ENCODE measurements at regions not wholly inside any gene's neighbourhood (a gene's known extent, or its start where the extent isn't known, plus 50 kb on each side); places are given as distances from the start of the nearest gene placed in this dataset.
A peak's percentile ranks its signal among the peaks of the same experiment; 100 is the strongest.
"Not testable (repeated sequence)": the region's sequence is repeated elsewhere in the genome, so short reads cannot be mapped to it uniquely, and the experiment has no call there.

DNA sequence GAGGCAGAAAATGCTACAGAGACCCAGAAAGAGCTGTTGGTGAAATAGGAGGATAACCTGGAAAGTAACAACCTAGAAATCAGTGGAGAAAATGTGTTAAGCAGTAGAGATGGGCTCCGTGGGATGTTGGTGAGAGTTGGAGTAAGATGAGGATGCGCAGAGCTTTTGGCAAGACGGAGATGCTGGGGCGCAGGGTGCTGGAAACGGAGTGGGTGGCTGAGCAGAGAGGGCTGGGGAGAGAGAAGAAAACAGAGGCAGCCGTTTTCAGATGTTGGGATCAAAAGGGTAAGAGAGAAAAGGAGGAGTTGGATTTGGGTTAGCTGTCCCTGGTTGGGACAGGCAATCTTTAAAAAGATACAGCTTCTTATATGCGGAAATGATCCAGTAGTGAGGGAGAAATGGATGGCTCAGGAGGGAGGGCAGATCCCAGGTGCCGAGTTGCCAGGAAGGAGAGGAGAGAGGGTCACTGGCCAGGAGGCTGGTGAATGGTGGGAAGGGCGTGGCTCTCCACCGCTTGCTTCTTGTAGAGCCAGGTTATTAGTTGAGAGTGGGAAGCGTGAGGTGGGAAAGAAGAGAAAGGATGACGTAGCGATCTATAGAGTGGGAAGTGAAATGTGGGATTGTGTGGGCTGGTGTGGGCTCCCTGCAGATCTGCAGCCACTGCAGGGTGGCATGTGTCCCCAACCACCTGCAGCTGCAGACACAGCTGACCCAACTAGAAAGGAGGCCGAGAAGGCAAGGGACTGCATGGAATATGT is 182.2 kb upstream of the SVIL start:
- in situ Hi-C loops (cut with HindIII; ENCODE audit: low pct_unique_long_range_greater_than_20kb, low sequenced_read_pairs), result no loop called here
- no peak for DNase-seq (ENCODE audit: low read depth in 1 of 2, low spot score in 1 of 2)
- no peak for TF ChIP-seq JUND (IDR thresholded peaks at IDR 0.05; ENCODE audit: low read depth)

DNA sequence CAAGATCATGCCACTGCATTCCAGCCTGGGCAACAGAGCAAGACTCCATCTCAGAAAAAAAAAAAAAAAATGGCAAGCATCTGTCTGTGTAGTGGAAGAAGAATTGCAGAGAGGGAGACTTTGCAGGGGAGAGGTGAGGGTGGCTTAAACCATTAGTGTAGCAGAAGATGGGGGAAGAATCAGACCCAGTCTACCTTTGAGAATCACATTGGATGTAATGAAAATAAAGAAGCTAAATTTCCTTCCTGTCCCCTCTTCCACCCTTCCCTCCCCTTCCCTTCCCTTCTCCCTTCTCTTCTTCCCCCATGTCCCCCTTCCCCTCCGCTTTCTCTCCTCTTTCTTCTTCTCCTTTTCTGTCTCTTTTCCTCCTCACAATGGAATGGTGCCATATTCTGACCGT is 180.8 kb upstream of the SVIL start:
- no peak for DNase-seq (ENCODE audit: low read depth in 1 of 2, low spot score in 1 of 2)
- in situ Hi-C loops (cut with HindIII; ENCODE audit: low pct_unique_long_range_greater_than_20kb, low sequenced_read_pairs), result no loop called here
- TF ChIP-seq JUND (IDR thresholded peaks at IDR 0.05; ENCODE audit: low read depth), result no peak

DNA sequence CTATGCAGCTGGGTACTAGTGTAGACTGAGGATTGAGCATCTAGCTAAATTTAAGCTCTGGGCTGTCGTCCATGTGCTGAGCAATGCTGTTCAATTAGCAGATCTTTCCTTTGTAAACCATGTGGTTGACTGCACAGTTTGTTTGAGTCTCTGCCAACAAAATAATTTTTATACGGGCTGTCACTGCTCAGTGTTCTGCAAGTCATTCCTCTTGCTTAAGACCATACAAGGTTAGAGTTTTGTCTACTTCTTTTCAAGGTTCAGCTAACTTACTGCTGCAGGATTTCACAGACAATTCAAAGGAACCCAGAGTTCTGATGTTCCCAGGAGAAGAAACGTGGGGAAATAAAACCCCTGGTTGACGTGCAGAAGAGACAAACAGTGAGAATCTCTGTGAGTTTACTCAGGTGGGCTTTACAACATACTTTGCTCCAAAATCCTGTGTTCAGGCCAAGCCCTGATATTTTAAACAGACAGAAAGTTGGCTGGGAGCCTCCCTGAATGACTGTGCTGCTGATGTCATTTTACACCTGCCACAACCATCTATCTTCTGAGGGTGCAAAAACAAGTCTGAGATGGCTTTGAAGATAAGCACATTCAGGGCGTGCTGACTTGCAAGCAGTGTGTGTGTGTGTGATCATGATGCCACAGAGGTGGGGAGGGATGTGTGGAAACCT is 177.1 kb upstream of the SVIL start:
- peak in 1 of 2 experiments; percentile 72 for DNase-seq (ENCODE audit: low read depth in 1 of 2, low spot score in 1 of 2)
- no peak for TF ChIP-seq JUND (IDR thresholded peaks at IDR 0.05; ENCODE audit: low read depth)
- in situ Hi-C loops (cut with HindIII; ENCODE audit: low pct_unique_long_range_greater_than_20kb, low sequenced_read_pairs), result no loop called here

DNA sequence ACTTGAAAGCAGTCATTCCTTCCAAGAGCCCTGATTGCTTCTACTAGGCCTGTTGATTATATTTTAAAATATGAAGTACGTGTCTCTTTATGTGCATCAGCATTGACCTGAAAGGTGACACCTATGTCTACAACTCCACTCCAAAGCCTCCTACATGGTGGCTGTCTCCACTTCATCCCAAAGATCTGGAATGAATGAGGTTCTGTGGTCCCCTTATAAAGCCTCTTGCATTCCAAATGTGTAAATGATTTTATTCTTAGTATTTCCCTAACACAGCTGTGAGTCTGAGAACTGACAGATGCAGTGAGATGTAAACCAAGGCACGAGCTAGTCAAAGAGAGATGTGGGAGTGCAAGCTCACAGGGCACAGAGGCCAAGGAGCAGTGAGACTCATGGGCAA is 176.0 kb upstream of the SVIL start:
- DNase-seq (ENCODE audit: low read depth in 1 of 2, low spot score in 1 of 2), result no peak
- in situ Hi-C loops (cut with HindIII; ENCODE audit: low pct_unique_long_range_greater_than_20kb, low sequenced_read_pairs), result no loop called here
- TF ChIP-seq JUND (IDR thresholded peaks at IDR 0.05; ENCODE audit: low read depth), result no peak

DNA sequence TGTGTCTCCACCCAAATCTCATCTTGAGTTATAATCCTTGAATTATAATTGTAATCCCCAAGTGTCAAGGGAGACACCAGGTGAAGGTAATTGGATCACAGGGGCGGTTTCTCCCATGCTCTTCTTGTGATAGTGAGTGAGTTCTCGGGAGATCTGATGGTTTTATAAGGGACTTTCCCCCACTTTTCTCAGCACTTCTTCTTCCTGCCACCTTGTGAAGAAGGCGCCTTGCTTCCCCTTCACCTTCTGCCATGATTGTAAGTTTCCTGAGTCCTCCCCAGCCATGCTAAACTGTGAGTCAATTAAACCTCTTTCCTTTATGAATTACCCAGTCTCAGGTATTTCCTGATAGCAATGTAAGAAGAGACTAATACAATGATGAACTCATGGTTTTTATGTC is 175.5 kb upstream of the SVIL start:
- in situ Hi-C loops (cut with HindIII; ENCODE audit: low pct_unique_long_range_greater_than_20kb, low sequenced_read_pairs), result not testable (repeated sequence)

DNA sequence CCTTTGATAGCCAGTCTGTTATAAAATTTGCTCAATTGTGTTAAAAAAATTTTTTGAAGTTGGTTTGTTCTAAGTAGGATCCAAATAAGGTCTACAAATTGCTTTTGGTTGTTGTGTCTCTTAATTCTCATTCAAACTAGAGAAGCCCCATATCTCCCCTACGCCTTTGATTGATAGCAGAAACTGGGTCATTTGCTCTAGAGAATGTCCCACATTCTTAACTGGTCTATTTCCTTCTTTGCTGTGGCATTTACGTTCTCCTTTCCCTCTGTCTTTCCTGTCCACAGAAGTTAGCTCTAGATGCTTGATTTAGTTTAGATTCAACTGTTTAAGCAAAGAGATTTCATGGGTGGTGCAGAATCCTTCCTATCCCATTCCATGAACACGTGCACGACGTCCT is 174.6 kb upstream of the SVIL start:
- in situ Hi-C loops (cut with HindIII; ENCODE audit: low pct_unique_long_range_greater_than_20kb, low sequenced_read_pairs), result no loop called here
- DNase-seq (ENCODE audit: low read depth in 1 of 2, low spot score in 1 of 2), result no peak
- no peak for TF ChIP-seq JUND (IDR thresholded peaks at IDR 0.05; ENCODE audit: low read depth)

More for the DNA sequence above, 175.5 kb upstream of the SVIL start:
- DNase-seq (ENCODE audit: low read depth in 1 of 2, low spot score in 1 of 2), result not testable (repeated sequence)

DNA sequence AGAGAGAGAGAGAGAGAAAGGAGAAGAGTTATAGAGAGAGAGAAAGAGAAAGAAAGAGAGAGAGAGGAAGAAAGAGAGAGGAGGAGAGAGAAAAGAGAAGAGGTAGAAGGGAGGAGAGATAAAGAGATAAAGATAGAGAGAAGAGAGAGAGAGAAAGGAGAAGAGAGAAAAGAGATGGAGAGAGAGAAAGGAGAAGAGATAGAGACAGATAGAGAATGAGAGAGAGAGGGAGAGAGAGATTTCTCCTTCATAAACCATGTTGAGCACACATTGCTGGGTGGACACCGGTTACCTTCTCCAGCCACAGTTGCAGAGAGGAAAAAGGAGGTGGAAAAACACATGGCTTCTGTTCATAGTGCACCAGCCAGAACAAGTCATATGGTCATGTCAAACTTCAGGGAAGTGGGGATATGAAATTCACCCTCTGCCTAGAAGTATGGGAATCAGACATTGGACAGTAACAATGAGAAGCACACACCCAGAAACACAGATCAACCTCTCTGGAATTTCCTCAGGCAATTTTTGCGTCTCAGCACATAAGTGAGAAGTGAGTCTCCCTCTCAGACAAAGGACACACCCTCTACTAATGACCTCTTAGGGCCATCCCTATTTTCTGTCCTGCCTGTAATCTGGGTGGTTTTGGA is 172.5 kb upstream of the SVIL start:
- peak in 1 of 2 experiments; percentile 16 for DNase-seq (ENCODE audit: low read depth in 1 of 2, low spot score in 1 of 2)
- no peak for TF ChIP-seq JUND (IDR thresholded peaks at IDR 0.05; ENCODE audit: low read depth)
- in situ Hi-C loops (cut with HindIII; ENCODE audit: low pct_unique_long_range_greater_than_20kb, low sequenced_read_pairs), result no loop called here

DNA sequence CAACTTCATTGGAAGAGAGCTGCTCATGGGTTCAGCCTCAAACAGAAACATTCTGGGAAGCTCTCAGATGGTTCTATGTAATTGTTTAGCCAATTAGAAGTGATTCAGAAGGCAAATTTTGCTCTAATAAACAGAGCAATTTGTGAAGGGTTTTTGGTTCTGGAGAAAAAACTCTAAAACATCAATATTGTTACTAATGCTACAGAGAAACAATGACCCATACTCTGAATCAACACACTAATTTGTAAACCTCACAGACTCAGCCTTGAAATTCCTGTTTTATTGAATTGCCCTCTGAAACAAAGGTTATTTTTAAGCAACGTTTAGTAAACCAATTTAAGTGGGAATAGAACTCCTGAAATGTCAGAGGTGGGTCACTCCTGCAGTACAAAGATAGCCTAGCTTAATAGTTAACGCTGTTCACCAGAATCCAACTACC is 171.6 kb upstream of the SVIL start:
- in situ Hi-C loops (cut with HindIII; ENCODE audit: low pct_unique_long_range_greater_than_20kb, low sequenced_read_pairs), result no loop called here

DNA sequence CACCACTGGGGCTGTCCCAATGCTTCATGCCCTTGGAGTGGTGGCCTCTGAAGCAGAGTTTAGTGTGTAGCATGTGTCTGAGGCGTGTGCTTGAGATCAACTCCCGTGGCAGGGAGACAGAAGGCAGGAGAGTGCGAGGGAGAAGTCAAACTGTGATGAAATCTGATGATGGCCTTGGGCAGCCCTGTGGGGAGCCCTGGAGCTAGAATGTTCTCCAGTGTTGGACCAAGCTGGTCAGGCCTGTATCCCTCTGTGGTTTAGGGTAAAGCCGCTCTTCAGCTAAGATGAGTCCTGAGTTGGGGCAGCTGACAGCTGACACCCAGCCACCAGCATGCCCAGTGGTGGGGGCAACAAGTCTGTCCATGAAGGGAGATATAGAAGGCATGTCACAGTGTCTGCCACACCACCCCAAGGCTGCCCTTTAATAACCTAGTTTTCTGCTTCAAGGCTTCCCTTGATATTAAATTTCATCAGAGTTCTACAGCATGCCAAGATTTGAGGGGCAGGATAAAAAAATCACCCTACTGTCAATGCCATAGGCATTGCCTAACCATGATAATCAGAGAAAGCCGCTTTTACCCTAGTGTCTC is 170.5 kb upstream of the SVIL start:
- DNase-seq (ENCODE audit: low read depth in 1 of 2, low spot score in 1 of 2), result no peak
- no peak for TF ChIP-seq JUND (IDR thresholded peaks at IDR 0.05; ENCODE audit: low read depth)
- in situ Hi-C loops (cut with HindIII; ENCODE audit: low pct_unique_long_range_greater_than_20kb, low sequenced_read_pairs), result no loop called here

More for the DNA sequence above, 171.6 kb upstream of the SVIL start:
- TF ChIP-seq JUND (IDR thresholded peaks at IDR 0.05; ENCODE audit: low read depth), result no peak
- no peak for DNase-seq (ENCODE audit: low read depth in 1 of 2, low spot score in 1 of 2)

DNA sequence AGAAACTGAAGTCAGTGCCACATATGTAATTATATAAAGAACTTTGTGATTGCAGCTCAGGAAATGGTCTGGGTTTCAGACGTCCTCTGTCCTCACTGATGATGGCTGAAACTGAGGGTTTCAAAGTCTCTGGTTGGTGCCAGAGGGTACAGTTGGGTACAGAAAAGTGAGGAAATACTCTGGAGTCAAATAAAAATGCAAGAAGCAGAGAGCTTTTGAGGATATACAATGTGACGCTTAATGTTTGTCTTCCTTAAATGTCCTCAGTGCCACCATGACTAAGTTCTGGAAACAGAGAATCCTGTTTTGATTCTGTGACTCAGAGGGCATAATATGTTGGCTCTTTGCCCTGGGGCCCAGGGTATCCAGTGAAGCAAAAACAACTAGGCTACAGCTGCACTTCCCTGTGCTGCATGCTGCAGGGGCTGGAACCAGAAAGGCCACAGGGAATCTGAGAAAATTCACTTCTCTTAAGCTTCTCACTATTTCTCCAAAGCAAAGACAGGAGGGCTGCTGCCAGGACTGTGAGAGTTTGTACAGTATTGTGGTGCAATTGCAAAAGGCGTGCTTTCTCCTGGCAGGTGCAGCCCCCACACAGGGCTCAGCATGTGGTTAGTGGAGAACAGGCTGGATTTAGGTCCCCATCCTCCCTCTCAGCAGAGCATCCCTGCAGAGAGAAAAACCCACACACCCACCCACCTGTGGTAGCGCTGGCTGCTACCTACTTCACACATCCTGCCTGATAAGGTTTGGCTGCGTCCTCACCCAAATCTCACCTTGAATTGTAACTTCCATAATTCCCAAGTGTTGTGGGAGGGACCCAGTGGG is 169.5 kb upstream of the SVIL start:
- in situ Hi-C loops (cut with HindIII; ENCODE audit: low pct_unique_long_range_greater_than_20kb, low sequenced_read_pairs), result no loop called here
- DNase-seq (ENCODE audit: low read depth in 1 of 2, low spot score in 1 of 2), result peak in 1 of 2 experiments; percentile 53
- no peak for TF ChIP-seq JUND (IDR thresholded peaks at IDR 0.05; ENCODE audit: low read depth)

DNA sequence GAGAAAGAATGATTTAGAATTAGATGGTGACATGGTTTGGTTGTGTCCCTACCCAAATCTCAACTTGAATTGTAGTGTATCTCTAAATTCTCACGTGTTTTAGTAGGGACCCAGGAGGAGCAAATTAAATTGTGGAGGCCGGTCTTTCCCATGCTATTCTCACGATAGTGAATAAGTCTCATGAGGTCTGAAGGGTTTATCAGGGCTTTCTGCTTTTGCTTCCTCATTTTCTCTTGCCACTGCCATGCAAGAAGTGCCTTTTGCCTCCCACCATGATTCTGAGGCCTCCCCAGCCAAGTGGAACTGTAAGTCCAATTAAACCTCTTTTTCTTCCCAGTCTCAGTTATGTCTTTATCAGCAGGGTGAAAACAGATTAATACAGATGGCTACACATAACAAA is 167.4 kb upstream of the SVIL start:
- DNase-seq (ENCODE audit: low read depth in 1 of 2, low spot score in 1 of 2), result no peak
- no peak for TF ChIP-seq JUND (IDR thresholded peaks at IDR 0.05; ENCODE audit: low read depth)
- in situ Hi-C loops (cut with HindIII; ENCODE audit: low pct_unique_long_range_greater_than_20kb, low sequenced_read_pairs), result no loop called here

All from T47D (cell line).